ENCODE measurements at regions not wholly inside any gene's neighbourhood (a gene's known extent, or its start where the extent isn't known, plus 50 kb on each side); places are given as distances from the start of the nearest gene placed in this dataset.

- Mint-ChIP-seq H3K4me1 (peaks cover 35% of the 10 kb centered on the region), H3K9me3 (no peaks in the 10 kb centered on the region)
These were observed 521.9 kb downstream of the BNC2 start for GRCh38 chr9:16348531-16348930.

DNA sequence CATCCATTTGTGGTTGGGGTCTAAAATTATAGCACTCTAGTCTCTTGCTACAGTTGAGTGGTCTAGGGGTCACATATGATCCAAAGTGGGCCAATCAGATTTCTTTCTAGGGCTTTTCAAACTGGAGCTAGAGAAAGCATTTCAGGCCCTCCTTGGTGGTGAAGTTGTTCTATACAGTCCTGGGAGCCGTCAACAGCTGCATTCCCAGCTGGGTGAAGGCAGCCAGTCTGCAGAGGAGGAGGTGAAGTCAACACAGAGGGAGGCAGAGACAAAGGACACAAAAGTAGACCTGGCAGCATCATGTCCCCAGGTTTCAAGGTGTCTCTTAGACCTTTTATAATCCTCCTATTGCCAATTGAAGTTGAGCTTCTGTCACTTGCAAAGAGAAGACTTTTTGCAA, 518.2 kb downstream of the BNC2 start:
- peaks cover 21% of the 10 kb centered on the region for H3K4me1 Mint-ChIP-seq
- H3K36me3 Mint-ChIP-seq: no peaks in the 10 kb centered on the region
- H3K27ac Mint-ChIP-seq: peak overlapping the region; percentile 71
- TF ChIP-seq, protein P1, sequence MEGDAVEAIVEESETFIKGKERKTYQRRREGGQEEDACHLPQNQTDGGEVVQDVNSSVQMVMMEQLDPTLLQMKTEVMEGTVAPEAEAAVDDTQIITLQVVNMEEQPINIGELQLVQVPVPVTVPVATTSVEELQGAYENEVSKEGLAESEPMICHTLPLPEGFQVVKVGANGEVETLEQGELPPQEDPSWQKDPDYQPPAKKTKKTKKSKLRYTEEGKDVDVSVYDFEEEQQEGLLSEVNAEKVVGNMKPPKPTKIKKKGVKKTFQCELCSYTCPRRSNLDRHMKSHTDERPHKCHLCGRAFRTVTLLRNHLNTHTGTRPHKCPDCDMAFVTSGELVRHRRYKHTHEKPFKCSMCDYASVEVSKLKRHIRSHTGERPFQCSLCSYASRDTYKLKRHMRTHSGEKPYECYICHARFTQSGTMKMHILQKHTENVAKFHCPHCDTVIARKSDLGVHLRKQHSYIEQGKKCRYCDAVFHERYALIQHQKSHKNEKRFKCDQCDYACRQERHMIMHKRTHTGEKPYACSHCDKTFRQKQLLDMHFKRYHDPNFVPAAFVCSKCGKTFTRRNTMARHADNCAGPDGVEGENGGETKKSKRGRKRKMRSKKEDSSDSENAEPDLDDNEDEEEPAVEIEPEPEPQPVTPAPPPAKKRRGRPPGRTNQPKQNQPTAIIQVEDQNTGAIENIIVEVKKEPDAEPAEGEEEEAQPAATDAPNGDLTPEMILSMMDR (IDR thresholded peaks at IDR 0.05; ENCODE audit: unreplicated experiment): no peak
- no peaks in the 10 kb centered on the region for H3K27me3 Mint-ChIP-seq (ENCODE audit: low read depth)
- DNase-seq (ENCODE audit: low spot score in 2 of 2, unreplicated experiment in 2 of 2): no peak
- no peak overlapping the region for H3K4me3 Mint-ChIP-seq
- no peaks in the 10 kb centered on the region for H3K9me3 Mint-ChIP-seq

More at GRCh38 chr9:16348531-16348930, 521.9 kb downstream of the BNC2 start:
- Mint-ChIP-seq H3K27ac (no peak overlapping the region), H3K4me3 (no peak overlapping the region), H3K36me3 (no peaks in the 10 kb centered on the region), H3K27me3 (ENCODE audit: low read depth) (no peaks in the 10 kb centered on the region)
- TF ChIP-seq, protein P1 (IDR thresholded peaks at IDR 0.05; ENCODE audit: unreplicated experiment): no peak
- no peak for DNase-seq (ENCODE audit: low spot score in 2 of 2, unreplicated experiment in 2 of 2)

- peak overlapping the region; percentile 71 for H3K27ac Mint-ChIP-seq
- H3K4me3 Mint-ChIP-seq: no peak overlapping the region
- no peaks in the 10 kb centered on the region for H3K9me3 Mint-ChIP-seq
- TF ChIP-seq, protein P1 (IDR thresholded peaks at IDR 0.05; ENCODE audit: unreplicated experiment): no peak
- H3K4me1 Mint-ChIP-seq: peaks cover 25% of the 10 kb centered on the region
- DNase-seq (ENCODE audit: low spot score in 2 of 2, unreplicated experiment in 2 of 2): no peak
- H3K36me3 Mint-ChIP-seq: no peaks in the 10 kb centered on the region
- no peaks in the 10 kb centered on the region for H3K27me3 Mint-ChIP-seq (ENCODE audit: low read depth)
These were observed 517.6 kb downstream of the BNC2 start for GRCh38 chr9:16352791-16353401.

DNA sequence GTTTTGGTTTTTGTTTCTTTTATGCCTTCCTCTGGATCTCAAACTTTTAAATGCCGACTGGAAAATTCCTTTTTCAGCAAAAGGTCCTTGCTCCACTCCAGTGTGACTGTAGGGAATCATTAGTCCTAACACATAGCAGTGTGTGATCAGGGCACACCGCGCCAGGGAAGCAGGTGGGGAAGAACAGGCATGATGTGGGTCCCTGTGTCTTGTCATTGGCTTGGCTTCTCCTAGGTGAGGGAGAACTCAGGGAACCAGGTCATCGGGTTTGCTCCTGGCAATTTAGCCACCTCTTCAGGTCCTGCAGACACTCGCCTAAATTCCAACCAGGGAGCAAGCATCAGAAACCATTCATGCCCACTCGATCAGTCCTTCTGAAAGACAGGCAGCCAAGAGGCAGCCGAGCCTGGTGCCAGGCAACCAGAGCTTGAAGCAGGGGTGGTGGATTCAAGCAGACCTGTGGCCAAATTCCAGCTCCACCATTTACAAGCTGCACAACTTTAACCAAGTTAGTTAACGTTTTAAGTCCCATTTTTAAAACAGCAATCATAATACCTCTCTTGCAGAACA, 514.2 kb downstream of the BNC2 start:
- TF ChIP-seq, protein P1 (IDR thresholded peaks at IDR 0.05; ENCODE audit: unreplicated experiment): no peak
- no peak for DNase-seq (ENCODE audit: low spot score in 2 of 2, unreplicated experiment in 2 of 2)
- H3K27ac Mint-ChIP-seq: no peak overlapping the region
- no peak overlapping the region for H3K4me3 Mint-ChIP-seq
- peaks cover 1% of the 10 kb centered on the region for H3K36me3 Mint-ChIP-seq
- H3K9me3 Mint-ChIP-seq: peaks cover 8% of the 10 kb centered on the region
- H3K4me1 Mint-ChIP-seq: peaks cover 22% of the 10 kb centered on the region
- no peaks in the 10 kb centered on the region for H3K27me3 Mint-ChIP-seq (ENCODE audit: low read depth)

GRCh38 chr9:16357828-16358227, 512.6 kb downstream of the BNC2 start:
- H3K27me3 Mint-ChIP-seq (ENCODE audit: low read depth): no peaks in the 10 kb centered on the region
- H3K9me3 Mint-ChIP-seq: peaks cover 8% of the 10 kb centered on the region
- H3K4me1 Mint-ChIP-seq: peaks cover 13% of the 10 kb centered on the region
- peak in 1 of 2 experiments; percentile 1 for DNase-seq (ENCODE audit: low spot score in 2 of 2, unreplicated experiment in 2 of 2)
- TF ChIP-seq, protein P1 (IDR thresholded peaks at IDR 0.05; ENCODE audit: unreplicated experiment): no peak
- no peak overlapping the region for H3K4me3 Mint-ChIP-seq
- peaks cover 1% of the 10 kb centered on the region for H3K36me3 Mint-ChIP-seq
- H3K27ac Mint-ChIP-seq: no peak overlapping the region

All from mesothelial cell of epicardium (in vitro differentiated cells).